ENCODE measurements at regions not wholly inside any gene's neighbourhood (a gene's known extent, or its start where the extent isn't known, plus 50 kb on each side); places are given as distances from the start of the nearest gene placed in this dataset.
"Not testable (repeated sequence)": the region's sequence is repeated elsewhere in the genome, so short reads cannot be mapped to it uniquely, and the experiment has no call there.

DNA sequence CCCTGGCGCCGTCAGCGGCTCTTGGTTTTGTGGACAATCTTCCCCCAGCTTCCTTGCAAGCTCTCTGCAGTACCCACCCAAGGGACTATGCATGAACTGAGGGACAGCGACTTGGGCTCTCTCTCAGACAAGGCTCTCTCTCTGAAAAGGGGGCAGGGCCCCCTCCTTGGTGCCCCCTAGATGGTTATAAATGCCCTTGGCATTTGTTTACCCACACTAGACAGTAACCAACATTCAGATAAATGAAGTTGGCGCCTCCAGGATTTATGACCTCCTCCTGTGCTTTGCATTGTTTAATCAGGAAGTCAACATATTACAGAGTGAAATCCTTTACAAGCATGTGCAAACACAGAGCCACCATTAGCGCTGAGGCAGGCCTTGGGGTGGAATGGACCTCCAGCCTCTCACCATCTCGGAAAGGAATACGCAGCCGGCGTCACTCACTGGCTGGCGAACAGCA is 547.4 kb upstream of the ID2 start:
- no peak for DNase-seq

DNA sequence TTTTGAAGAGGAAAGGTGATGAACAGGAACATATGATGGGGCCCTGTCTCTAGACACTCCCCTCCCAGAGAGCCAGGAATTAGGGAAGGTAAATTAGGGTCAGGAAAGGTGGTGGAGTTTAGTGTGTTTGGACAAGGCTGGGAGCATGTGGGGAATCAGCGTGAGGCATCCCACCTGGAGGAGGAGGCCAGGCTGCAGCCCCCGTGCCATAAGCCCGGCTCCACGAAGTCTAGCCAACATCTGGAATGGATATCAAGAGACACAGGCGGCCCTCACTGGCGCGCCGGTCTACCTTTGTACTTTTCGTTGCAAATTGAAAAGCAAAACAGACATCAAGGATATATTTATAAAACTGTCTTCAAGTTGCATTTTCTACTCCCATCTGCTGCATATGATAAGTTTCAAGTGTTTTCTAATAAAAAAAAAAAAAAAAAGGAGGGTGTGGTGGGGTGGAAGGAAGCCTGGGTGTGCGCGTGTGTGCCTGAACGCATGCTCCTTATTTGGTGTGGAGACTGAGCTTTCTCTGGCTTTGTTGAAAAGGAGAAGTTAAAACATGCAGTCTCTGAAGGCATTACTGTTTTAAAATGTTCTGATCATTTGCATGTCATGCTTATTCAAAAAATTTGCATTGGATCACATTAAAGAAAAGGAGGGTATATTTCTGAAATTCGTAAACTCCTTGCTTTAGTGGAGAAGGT is 546.7 kb upstream of the ID2 start:
- no peak for DNase-seq

DNA sequence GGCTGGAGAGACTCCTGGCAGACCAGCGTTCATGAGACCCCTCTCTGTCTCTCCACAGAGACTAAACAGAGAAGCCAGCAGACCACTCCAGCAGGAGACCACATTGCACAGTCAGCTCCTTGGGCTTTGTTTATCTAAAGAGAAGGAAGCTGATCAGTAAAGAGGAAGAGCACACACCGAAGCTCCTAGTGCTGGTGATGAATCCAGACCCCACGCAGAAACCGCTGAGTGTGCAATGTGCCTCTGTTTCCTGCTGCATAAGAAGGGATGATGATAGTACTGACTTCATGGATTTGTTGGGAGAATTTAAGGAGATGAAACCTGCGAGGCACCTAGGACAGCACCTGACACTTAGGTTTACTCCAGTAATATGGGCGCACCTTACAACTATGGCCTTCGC is 544.1 kb upstream of the ID2 start:
- no peak for DNase-seq

DNA sequence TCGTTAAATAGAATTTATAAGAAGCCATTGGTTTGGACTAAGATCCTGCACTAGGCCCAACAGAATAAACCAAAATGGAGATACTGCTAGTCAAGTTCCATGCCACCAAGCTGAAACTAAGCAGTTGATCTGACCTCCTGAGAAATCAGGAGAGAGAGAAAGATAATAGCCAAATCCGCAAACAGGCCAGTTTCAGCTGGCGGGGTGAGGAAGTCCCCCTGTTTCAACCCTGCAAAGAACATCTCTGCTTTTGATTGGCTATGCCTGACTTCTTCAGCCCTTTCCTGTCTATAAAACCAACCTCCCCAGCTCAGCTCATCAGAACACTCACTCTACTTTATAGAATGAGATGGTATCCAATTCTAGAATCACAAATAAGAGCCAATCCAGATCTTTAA is 543.3 kb upstream of the ID2 start:
- no peak for DNase-seq

DNA sequence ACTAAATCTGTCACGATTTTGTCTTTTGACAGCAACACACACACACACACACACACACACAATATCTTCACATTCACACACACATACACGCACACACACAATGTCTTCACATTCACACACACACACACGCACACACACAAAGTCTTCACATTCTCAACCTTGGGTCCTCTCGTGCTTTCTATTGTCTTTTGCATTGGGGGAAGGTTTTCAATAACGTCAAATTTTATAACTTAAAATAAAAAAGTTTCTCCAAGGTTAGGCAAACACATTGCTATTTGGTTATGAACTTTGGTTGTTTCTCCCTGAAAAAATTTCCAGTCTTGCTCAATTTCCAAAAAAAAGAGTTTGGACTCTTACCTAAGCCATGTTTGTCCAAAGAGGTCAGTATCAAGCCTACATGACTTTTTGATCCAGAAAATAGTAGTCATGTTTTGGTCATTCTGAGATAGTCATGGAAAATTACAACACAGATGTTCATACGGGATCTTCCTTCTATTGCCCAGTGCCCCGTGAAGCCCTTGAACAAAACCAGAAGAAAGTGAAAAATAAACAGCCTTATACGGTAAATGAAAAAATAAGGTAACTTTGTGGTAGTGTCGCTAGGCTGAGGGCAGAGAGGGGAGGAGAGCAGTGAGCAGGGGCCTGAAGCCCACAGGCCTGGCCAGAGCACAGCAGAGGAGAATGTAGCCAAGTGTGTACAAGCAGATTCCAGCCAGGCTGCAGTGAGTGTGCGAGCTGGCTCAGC is 542.8 kb upstream of the ID2 start:
- DNase-seq, result no peak

DNA sequence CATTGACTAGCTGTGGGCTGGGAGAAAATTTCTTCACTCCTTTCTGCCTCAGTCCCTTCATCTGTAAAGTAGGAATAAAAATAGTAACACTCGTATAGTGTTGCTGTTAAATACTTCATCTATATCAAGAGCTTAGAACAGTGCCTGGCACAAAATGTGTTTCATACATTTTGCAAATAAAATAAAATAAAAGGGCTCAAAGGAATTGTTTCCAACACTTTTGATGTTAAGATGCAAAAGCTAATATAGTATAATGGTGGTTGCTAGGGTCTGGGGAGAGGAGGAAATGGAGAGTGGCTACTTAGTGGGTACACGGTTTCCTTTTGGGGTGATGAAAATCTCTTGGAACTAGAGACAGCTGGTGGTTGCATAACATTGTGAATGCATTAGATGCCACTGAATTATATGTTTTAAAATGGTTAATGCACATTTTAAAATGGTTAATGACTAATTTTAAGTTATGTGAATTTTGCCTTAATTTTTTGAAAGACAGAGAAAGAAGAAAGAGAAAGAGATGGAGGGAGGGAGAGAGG is 542.1 kb upstream of the ID2 start:
- DNase-seq, result no peak

DNA sequence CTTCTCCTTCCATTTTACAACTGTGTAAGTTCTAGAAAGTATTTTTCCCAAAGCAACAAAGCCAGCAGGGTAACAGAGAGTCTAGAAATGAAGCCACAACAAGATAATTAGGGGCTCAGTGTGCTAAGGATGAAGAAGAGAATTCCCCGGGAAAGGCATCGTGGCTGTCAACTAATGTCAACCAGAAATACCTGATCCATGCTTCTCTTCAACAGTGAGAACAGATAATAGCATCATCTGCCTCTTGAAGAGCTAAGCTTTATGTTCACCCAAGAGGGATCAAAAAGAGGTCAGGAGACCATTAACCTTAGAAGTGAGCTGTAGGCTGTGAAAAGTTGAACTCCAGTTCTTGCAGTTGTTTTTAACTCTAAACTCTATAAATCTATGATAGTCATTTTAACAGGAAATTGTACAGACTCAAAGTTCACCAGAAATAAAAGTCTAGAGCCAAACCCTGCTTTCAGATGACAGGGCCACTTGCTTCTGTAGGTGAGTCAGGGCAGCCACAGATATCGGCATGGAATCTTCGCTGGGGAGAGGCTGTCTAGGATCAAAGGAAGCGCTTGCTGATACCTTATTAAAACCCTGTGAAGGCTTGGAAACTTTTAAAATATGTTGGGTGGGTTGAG is 540.7 kb upstream of the ID2 start:
- DNase-seq, result no peak

DNA sequence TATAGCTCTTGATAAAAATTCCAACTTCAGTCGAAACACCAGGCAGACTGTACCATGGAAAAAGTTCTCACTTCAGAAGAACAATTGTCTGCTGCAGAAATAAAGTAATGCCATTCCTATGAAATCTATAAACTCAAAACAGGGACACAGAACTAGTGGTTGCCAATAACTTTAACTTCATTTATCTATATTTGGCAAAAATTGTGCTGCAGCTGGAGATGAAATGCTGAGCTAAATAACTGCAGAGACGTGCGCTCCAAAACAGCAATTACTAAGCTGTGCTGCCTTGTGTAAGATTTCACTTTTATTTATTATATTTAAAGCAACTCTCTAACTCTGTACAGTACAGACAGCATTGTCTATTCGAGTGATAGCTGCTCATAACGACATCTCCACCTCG is 540.1 kb upstream of the ID2 start:
- DNase-seq, result no peak

DNA sequence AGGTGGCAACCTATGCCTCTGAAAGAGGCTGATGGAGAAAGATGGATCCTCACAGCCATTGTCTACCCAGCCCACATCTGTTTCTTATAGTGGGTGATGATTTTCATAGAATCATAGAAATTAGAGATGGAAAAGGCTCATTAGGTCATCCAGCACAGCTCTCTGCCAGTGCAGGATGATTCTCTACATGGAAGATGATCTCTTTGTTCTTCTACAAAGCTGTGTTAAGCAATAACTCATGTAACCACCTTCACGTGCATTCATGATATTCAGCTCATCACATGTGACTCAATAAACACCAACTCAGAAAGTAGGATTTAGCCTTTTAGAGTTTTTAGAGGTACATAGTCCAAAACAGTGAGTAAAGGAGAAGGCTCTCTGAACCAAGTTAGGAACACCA is 539.4 kb upstream of the ID2 start:
- no peak for DNase-seq

DNA sequence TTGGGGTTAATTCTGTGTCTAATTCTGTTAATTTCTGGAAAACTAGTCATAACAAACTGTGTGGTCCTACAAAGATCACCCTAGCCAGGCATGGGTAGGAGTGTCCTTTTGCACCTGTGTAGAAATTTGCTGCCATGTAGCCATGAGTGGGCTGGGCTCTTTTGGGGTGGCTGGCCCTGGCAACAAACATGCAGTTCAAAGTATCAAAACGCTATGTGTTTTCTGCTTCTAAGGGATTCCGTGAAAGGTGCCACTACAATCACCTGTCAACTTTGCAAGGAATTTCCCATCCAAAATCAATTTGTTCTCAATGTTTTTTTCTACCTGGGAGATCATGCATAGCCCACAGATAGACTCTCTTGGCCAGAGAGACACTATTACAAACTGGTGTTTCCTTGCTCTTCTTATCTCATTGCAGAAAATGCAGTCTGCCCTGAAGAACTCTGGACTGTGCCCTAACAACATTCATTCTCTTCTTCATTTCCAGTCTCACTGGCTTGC is 537.7 kb upstream of the ID2 start:
- no peak for DNase-seq

DNA sequence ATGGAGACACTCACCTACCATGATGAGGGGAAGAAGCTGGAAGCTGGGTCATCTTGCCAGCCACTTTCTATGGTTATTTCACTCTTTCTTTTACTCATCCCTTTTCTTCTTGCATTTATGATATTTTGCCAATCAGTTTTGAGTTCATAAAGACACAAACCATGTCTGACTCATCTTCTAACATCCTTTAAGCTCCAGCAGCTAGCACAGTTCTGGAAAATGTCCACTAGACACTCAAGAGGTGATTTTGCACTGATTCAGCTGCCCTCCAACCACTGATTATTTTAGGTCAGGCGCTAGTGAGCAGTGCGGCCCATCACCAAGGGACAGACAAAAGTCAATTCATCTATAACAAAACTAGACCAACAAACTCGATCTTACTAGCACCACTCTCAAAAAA is 537.1 kb upstream of the ID2 start:
- DNase-seq, result no peak

DNA sequence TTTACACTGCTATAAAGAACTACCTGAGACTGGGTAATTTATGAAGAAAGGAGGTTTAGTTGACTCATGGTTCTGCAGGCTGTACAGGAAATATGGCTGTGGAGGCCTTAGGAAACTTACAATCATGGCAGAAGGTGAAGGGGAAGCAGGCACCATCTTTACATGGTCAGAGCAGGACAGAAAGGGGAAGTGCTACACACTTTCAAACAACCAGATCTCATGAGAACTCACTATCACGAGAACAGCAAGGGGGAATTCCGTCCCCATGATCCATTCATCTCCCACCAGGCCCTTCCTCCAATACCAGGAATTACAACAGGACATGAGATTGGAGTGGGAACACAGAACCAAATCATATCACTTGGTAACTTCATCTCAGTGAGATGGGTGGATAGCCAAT is 536.5 kb upstream of the ID2 start:
- not testable (repeated sequence) for DNase-seq

DNA sequence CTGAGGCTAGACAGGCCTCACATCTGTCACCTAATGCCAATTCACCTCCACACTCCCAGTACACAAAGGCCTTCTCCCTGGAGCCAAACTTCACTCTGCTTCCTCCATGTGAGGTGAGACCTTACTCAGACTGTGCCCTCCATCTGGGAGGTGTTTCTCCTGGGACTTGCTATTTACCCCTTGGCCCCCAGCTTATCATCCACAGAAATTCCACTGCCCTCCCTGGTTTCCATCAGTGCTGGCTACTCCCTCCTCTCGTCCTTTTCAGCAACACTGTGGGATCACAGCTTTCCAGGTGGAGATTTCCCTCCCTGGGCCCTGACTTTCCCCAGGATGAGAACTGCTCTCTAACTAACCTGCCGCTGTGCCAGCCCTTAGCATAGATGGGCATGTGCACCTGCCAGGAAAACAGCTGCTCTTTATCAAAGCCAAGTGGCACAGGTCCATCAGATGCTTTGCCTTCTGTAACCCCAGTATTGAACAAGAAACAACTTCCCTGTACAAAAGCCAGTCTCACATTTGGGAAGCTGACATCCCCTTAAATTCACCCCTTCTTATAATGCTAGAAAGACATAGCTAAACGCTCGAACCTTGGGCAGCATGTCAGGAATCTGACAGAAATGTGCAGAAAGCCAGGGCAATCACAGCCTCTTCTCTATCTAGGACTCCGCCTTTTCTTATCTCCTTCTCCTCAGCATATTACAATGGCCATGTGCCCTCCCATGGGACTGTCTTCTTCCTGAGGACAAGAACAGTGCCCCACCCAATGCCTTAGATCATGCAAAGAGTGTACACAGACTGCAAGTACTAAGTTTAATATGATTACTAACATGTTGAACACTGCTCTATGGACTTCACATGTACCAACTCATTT is 535.5 kb upstream of the ID2 start:
- no peak for DNase-seq

DNA sequence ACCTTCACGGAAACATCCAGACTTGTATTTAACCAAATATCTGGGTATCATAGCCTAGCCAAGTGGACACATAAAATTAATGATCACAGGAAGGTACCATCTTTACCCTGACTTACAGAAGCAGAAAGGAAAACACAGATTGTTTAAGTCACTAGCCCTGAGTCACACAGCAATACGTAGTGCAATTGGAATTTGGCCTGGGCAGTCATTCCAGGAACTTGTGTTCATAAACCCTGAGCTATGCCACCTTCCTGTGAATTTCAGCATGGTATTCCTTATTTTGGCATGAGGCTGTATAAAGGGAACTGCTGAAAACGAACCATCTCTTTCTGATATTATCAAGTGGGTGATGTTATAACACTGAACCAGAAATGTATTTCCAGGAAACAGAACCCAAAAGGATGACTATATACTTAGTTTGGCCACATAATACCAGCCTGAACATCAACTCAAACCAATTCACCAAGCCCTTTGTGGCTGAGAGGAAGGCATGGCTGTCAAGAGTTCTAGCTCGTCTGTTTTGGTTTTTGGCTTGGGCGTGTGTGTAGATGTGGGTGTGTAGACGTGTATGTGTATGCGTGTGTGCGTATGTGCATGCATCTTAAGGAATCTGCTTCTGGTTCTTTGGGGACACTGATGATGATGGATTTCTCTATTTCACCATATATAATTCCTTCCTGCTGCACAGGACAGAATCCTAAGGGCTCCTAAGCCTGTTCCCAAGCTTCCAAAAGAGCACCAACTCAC is 533.4 kb upstream of the ID2 start:
- DNase-seq, result no peak

DNA sequence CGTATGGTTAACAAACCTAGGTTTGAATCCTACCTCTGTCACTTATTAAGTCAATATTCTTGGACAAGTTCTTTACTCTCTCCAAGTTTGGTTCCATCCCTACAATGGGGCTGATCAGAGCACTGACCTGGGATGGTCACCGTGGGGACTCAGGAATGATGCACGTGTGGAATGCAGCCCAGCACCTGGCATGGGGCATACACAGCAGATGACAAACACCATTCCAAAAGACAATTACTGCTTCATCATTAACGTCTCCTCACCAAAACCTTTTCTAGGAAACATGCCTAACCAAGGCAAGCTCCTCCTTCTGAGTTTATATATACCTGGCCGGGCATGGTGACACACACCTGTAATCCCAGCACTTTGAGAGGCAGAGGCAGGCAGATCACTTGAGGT is 532.9 kb upstream of the ID2 start:
- DNase-seq, result no peak

DNA sequence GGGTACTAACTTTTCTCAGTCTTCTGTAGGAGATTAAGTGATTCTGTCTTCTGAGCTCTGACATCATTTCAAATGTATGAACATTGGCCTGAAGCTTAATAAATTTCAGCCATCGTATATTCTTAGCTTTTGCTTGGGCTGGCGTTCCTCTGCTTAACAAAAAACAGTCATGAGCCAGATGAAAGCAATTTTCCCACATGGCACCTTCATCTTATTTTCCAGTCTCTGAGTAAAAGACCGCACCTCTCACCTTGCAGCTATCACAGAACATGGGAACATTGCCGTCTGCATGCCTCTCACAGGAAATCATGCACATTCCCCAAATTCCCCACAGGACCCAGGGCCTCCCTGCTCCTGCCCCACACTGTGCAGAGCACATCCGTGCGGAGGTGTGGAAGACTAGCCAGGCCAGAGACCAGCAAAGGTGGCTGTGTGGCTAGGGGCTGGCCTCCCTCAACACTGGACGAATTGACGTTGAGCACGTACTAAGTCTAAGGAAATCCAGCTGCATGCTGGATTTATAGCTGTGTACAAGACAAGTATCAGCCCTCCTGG is 531.8 kb upstream of the ID2 start:
- DNase-seq, result no peak

DNA sequence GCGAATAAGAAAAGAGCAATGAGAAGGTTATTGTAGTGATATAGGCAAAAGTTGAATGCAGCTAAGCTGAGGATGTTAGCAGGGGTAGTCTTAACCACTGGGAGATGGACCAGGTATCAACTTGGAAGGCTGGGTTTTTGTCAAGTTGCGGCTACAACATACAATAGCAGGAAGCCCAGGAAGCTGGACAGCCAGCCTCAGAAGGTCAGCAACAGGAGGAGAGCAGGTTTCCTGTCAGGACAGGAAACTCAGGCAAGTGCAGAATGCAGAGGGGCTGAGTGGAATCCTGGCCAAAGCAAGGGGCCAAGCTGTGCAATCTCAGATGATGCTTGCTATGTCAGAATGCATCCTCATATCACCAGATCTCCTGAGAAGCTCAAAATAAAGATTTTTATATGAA is 530.0 kb upstream of the ID2 start:
- no peak for DNase-seq

DNA sequence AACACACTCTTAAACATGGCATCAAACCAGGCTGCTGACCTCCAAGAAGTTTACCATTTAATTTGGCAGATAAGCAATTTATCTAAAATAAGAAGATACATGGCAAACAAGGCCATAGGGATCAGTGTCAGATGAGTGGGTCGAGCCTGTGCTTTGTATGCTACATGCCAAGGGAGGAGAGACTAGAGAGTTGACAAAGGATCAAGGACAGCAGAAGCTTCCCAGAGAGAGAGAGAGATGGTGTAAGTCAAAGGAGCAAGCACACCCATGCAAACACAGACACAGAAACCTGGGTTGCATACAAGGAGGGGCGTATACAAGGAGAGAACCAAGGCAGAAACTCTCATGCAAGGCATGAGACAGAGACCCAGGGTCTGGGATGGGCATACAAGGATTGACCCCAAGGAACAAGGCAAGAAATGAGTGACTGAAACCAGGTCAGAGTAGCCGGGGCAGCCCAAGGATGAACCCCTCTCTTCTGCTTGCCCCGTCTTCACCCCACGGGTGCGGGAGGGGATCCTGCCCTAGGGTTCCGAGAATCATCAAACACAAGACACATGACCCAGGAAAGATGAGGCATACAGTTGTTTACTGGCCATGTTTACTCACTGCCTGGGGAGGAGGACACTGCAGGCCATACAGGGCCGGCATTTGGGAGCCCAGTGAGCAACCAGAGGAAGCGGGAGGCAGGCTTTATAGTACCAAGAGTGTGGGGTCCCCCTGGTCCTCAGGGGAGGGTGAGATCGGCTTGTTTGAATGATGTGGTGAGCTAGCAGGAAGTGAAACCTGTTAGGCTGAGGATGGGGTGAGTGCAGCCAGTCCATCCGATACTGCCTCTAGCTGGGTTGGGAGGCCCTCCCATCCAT is 529.2 kb upstream of the ID2 start:
- no peak for DNase-seq

DNA sequence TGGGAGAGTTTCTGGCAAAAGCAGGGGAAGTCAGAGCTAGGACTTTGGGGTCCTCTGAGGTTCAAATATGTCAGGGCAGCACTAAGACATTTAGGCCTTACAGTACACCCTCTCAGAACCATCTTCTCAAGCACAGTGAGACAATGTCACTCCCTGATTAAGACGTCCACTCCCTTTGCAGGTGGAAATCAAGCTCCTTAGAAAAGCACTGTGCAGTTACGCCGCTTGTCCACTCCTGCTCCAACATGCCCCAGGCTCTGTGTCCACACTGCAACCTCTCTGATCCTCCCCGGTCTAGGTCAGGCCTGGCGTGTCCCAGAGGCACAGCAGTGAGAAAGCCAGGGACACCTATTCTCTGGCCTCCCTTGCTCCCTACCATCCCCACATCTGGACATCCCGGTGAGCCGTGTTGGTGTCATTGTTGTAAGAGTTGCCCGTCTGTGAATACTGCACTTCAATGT is 528.6 kb upstream of the ID2 start:
- DNase-seq, result no peak

DNA sequence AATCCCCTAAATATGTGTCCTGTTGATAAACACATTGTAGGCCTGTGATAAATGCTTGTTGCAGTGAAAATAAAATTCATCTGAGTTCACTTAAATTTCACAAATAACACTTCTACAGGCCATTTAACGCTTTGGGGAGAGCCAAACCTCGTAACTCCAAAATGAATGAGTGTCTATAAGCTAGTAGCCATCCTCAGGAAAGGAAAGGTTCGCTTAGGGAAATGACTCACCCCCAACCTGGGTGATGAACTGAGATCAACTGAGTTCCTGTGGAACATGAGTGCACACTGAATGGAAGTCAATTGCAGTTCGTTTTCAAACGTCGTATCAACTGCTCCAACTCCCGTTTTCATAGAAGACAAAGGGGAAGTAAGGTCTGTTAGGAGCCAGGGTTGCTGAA is 527.6 kb upstream of the ID2 start:
- DNase-seq, result no peak
